ENCODE measurements at regions not wholly inside any gene's neighbourhood (a gene's known extent, or its start where the extent isn't known, plus 50 kb on each side); places are given as distances from the start of the nearest gene placed in this dataset.
"Not testable (repeated sequence)": the region's sequence is repeated elsewhere in the genome, so short reads cannot be mapped to it uniquely, and the experiment has no call there.

DNA sequence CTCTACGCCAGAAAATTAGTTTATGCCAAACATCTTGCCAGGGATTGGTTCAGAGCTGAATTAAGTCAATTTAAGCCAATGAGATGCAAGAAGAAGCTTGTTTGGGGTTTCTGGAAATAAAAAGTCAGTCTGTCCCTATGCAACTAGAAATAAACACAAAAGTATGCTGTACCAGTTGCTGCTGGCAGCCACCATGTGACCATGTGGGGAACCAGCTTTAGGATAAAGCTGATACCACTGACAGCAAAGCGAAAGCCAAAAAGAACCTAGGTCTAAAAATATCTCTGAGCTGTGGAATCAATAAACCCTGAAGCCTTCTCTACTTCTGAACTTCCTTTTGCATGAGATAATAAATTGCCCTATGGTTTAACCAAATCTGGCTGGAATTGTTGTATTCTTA, 181.8 kb upstream of the PARD3B start:
- DNase-seq (ENCODE audit: low read depth) = no peak

DNA sequence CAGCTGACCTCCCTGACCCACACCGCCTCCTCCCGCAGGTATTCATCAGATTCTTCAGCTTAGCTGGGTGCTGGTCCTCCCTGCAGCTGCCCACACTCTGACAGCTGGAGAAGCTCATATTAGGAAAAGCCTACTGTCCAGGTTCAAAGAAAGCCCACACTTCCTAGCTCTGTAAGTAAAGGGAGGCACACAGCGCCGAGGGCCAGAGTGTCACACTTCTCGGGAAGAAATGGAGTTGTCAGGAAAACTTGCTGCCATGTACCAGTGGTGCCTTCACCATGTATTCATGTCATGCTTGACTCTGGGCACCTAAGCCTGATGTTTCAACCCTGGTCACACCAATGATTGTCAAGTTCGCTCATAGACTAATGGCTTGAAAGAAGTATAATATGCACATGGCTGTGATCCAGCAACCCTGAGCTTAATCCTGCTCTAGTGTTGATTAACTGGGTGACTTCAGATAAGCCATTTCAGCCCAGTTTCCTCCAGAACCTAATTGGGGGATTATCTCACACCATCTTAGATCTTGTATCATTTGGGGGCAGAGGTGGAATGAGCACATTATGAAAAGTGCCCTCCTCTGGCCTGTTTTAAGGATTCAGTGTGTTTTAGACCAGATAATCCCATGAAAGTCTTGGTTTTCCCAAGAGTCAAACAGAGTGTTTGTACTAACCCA, 180.3 kb upstream of the PARD3B start:
- no peak for DNase-seq (ENCODE audit: low read depth)

DNA sequence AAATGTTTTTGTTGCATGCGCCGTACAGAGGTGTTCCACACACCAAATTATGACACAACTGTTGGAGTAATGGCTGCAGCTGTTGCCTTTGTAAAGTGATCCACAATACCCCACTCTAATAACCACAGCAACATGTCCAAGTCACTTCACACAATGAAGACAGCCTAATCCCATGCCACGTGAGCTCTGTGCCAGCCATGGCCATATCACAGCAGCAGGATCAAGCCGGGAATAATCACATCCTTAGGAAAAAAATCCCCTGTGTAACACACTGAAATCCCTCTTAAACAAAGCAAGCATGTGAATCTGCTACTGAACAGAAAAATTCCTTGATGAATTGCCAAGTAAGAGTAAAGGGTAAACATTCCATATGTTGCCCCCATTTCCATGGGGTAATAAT, 179.5 kb upstream of the PARD3B start:
- no peak for DNase-seq (ENCODE audit: low read depth)

DNA sequence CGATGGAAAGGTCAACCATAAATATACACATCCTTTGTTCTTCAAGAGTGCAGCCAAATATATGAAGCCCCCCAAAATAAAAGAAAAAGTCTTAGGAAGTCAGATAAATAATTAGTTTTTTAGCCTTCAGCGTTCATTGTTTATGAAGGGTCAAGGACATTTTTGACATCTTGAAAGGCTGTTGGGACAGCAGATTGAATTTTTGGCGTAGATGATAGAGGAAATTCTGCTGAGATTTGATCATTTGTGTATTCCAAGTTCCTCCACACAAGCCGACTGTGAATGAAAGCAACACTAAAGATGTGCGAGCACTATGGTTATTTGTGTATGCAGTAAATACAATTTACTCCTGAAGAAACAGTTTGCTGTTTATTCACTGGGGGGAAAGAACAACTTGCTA, 177.8 kb upstream of the PARD3B start:
- no peak for DNase-seq (ENCODE audit: low read depth)

DNA sequence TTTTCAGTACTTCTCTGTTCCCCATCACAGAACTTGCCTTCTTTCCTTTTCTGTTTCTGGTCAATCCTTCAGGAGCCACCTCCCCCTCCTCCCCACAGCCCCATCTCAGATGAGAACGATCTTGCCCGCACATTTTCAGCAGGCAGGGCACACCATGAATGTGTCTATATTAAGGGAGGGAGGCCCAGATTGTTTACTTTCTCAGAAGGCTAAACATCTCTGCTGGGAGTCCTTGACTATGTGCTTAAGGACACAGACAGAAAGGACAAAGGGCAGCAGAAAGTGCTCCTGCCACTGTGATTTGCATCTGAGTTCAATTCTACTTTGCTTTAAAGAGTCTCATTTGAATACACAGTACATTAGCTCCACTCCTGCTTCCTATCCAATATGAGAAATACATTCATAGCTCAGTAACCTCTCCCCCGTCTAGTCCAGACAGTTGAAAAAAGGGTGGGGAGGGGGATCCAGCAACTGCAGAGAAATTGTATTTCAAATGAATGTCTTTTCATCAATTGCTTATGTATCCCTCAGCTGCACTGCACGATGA, 175.0 kb upstream of the PARD3B start:
- no peak for DNase-seq (ENCODE audit: low read depth)

DNA sequence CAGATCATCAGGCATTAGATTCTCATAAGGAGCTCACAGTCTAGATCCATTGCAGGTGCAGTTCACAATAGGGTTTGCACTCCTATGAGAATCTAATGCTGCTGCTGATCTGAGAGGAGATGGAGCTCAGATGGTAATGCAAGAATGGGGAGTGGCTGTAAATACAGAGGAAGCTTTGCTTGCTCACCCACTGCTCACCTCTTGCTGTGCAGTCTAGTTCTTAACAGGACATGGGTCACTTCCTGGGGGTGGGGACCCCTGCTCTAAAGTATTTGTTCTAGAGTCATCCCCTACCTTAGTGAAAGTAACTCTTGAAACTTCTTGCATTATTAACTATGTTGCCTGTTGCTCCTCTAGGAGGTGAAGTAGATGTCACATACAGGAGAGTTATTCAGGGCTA, 171.3 kb upstream of the PARD3B start:
- DNase-seq (ENCODE audit: low read depth) = no peak

DNA sequence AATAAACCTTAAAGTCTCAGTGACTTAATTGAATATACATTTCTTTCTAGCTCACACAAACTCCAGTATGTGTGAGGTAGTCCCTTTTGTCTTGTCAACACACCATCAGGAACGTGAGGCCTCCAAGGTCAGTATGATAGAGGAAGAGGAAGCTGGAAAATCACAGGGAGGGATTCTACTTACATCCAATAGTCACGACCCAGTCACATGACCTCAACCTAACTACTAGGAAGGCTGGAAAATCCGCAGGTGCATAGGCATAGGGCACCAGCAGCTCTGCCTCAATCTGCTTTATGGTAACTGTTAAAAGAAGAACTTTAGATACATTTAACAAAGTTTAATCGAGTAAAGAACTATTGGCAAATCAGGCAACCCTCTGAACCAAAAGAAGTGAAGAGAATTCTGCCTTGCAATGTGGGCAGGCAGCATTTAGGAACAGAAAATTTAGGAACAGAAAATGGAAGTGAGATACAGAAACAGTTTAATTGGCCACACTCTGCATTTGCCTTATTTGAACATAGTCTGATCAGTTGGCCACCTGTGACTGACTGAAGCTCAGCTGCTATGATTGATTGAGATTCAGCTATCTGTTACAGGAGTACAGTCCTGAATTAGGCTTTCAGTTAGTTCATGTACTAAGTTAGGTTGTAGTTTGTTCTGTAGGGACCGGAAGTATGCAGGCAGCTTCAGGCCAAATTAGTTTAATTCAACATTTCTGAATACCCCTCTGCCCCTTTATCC, 165.0 kb upstream of the PARD3B start:
- DNase-seq (ENCODE audit: low read depth) = no peak

DNA sequence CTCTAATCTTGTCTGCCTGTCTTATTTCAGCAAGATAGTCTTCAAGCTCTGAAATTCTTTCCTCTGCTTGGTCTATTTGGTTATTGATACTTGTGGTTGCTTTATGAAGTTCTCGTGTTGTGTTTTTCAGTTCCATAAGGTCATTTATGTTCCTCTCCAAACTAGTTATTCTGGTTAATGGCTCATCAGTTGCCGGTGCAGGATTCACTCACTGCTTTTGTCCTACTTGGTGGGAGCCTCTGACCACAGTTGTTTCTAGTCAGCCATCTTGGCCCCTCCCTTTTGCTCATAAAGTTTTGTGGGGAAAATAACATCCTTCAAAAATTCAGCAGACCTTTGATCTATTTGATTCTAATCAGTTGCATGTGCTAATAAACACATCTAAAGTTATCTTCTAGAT, 158.6 kb upstream of the PARD3B start:
- DNase-seq (ENCODE audit: low read depth) = no peak

DNA sequence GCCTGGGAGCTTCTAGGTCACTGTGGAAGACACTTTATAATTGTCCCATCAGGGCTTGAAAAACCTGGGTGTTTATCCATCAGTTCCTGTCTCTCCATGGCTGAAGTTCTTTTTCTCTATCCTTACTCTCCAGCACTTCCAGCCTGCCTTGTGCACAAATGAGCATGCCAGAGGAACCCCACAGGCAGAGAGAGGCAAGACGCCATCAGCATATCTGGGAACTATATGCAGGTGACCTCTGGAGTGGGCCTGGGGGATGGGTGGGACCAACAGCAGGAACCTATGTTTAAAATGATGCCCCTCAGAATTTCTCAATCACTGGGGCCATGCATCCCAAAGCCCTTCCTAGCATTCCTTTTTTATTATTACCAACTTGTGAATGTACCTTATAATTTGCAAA, 156.2 kb upstream of the PARD3B start:
- no peak for DNase-seq (ENCODE audit: low read depth)

DNA sequence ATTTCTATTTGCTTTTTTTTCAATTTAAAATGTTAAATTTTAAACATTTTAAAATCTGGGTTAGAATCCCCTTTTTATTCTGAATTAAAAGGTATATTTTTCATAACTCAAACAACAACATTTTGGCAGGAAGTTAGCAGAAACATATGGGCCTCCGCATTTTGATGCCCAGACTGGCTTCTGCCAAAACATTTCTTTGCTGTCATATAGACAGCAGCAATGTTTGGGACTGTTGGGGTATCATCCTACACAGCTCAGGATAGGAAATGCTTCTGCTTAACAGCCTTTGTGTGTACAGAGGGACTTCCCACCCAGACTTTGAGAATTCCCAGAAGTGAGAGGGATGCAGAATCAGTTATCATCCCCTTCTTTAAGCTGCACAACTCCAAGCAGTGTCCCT, 155.4 kb upstream of the PARD3B start:
- no peak for DNase-seq (ENCODE audit: low read depth)

DNA sequence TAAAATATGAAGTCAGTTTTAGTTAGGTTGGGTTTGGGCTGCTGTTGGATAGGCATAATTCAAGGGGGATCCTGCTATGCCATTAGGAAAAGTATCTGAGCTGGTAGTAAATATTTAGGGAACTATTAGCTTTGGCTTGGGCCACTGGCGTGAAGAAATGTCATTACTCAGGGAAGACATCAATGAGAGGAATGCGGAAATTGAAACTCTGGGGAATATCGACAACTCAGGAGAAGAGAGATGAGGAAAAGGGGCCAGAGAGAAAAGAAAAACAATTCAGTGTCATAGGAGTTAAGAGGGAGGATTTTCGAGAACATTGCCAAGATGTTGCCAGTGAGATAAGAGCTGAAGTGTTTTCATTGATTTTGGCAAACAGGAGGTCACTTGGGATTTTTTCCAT, 149.7 kb upstream of the PARD3B start:
- DNase-seq (ENCODE audit: low read depth) = no peak

DNA sequence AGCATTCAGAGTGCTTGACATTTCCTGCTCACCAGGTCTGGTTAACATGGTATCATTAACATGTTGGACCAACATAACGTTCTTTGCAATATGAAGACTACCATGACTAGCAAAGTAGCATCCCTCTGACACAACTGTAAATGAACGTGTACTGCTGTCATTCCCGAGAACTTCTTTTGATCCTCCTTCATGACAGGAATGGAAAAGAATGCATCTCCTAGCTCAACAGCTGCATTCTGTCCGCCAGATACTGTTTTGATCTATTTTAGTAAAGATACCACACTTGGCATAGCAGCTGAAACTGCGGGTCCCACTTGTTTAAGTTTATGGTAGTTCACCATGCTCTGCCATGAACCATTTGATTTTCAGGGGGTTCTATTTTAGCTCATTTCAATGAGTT, 144.2 kb upstream of the PARD3B start:
- DNase-seq (ENCODE audit: low read depth) = no peak

DNA sequence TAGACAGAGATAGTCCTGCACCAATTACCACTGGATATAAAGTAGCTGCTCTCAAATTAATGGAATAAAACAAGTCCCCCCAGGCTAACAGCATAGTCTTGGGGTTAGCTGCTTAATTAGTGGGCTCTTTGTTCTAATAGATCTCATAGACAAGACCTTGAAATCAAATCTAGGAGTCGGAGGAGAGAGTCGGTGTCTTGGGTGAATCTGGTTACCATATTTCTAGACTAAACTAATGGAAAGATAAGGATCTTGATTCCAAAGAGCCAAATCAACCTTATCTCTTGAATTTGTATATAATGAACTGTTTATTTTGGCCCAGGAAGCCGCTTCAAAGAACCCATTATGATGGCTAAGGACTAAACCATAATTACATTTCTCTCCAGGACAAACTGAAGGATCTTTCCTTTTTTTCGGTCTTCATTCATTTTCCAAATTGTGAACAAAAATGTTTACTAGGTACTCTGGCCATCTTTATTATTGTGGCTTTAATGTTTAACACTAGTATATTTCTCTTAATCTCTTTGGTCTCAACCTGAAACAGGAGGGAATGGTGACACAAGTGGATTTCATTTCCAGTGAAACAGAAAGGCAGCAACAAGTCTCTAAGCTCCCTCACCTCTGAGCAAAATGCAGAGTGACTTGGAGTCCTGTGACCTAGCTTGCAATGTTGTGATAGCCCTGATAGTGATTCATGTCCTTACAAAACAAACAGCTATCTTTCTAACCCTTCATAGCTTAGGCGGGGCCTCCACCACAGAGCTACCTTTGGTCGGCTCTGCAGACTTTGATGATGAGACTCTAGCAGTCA, 137.9 kb upstream of the PARD3B start:
- no peak for DNase-seq (ENCODE audit: low read depth)

DNA sequence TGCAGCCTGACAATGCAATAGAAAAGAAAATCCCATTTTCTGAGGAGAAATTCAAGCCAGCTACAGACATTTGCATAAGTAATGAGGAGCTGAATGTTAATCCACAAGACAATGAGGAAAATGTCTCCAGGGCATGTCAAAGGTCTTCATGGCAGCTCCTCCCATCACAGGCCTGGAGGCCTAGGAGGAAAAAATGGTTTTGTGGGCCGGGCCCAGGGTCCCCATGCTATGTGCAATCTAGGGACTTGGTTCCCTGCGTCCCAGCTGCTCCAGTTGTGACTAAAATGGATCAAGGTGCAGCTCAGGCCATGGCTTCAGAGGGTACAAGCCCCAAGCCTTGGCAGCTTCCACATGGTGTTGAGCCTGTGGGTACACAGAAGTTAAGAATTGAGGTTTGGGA, 132.5 kb upstream of the PARD3B start:
- DNase-seq (ENCODE audit: low read depth) = not testable (repeated sequence)

DNA sequence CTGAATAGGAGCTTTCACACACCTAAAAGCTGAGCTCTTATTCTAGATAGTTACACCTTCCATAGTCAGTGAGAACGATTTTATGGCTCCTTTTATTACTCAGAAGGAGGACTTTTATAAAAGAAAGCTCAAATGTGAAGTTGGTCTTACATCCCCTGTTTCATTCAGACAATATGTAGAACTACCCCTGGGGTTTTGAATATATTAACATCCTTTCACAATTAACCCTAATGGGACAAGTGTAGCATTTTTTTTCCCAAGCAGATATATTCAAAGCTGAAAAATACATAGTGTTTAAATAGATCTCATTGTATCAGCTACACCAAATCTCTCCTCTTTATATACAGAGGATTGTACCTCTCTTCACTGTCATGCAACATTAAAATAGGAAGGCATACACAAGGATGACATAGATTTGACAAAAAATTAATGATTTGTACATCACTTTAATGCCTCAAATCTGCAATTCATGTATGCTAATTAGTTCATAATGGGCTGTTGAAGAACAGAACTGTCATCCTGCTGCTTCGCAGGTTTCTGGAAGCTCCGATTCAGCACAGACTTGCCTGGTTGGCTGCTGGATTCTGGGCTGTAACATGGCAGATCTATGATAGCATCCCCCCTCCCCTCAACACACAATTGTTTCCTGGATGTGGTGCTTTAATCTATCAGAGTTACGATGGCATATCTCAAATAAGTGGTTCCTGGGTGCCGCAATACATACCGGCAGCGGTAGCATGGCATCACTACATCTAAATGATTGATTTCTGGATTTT, 129.7 kb upstream of the PARD3B start:
- no peak for DNase-seq (ENCODE audit: low read depth)

DNA sequence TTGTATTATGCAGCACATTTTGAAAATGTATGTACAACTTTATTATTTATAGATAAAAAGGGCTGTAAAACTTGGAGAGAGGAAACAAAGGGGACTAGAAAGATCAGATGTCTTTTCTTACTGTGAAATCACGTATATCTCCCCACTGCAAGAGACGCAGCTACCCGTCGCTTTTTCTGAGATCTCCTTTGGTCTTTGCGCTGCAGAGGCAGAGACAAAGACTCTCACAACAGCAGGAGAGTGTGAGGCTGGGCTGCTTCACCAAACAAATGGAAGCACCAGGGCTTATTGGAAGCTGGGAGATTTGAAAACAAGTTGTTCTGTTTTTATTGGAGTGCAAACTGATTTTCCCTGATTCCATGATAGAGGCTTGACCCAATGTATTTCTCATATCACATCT, 129.0 kb upstream of the PARD3B start:
- DNase-seq (ENCODE audit: low read depth) = no peak

DNA sequence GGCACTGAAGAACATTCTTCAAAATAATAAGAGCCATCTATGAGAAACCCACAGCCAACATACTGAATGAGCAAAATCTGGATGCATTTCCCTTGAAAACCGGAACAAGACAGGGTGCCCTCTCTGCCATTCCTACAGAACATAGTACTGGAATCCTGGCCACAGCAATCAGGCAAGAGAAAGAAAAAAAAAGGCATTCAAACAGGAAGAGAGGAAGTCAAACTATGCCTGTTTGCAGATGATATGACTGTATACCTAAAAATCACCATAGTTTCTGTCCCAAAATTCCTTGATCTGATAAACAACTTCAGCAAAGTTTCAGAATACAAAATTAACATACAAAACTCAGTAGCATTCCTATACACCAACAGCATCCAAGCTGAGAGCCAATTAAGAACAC, 119.5 kb upstream of the PARD3B start:
- DNase-seq (ENCODE audit: low read depth) = no peak

DNA sequence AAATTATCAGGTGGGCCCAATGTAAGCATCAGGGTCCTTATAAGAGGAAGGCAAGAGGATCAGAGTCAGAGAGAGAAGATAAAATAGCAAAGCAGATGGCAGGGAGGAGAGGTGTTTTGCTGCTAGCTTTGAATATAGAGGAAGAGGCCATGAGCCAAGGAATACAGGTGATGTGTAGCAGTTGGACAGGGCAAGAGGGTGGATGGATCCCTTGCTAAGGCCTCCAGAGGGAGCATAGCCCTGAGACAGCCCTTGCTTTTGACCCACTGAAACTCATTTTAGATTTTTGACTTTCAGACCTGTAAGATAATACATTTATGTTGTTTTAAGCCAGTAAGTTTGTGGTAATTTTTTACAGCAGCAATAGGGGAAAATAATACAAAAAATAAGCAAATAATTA, 116.6 kb upstream of the PARD3B start:
- no peak for DNase-seq (ENCODE audit: low read depth)

DNA sequence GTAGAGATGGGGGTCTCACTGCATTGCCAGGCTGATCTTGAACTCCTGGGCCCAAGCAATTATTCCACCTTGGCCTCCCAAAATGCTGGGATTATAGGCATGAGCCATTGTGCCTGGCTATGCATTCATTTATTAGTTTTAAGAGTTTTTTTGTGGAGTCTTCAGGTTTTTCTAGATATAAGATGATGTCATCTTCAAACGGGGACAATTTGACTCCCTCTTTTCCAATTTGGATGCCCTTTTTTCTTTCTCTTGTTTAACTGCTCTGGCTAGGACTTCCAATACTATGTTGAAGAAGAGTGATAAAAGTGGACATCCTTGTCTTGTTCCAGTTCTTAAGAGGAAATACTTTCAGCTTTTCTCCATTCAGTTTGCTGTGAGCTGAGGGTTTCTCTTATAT, 113.7 kb upstream of the PARD3B start:
- DNase-seq (ENCODE audit: low read depth) = no peak

DNA sequence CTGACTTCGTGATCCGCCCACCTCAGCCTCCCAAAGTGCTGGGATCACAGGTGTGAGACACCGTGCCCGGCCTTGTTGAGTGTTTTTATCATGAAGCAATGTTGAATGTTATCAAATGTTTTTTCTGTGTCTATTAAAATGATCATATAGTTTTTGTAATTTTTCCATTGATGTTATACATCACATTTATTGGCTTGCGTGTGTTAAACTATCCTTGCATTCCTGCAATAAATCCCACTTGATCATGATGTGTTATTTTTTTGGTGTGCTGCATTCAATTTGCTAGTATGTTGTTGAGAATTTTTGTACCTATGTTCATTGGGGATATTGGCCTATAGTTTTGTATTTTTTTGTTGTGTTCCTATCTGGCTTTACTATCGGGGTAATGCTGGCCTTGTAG, 113.1 kb upstream of the PARD3B start:
- no peak for DNase-seq (ENCODE audit: low read depth)

DNA sequence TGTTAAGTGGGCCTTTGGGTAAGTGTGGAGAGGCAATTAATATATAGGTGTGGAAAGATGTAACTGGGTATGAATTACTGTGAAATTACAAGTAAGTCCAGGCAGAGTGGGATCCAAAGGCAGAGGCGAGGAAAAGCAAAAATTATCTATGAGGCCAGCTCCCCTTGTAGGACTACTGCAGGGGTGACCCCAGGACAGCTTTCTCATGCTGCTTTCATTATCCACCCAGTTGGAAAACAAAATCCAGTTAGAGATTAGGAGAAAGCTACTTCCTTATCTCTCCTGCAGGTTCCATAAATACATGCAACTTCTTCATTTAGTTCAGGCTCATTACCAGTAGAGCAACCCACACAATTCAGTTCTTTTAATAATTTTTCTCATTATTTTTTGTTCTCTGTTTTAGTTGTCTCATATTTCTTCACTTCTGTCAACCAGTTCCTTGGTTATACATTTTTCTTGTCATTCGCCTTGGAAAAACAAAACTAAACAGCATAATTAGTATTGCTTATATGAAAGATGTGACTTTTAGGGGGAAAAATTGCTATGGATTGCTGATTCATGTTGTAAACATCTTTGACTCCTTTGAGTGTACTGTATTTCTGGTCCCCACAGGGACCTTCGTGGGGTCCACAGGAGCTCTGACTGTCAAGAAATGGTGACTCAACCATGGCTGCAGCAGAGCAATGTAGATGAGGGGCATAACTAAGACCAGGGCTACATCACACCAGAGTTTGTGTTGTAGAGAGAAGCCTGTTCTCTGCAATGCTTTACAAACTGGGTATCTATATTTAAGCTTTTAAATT, 110.4 kb upstream of the PARD3B start:
- DNase-seq (ENCODE audit: low read depth) = no peak

Measured in stimulated activated CD4-positive, alpha-beta T cell treated with anti-CD3 and anti-CD28 coated beads, Interleukin-2, amount 100 ng/mL, for 4 hours (primary cell).